ENCODE measurements at regions not wholly inside any gene's neighbourhood (a gene's known extent, or its start where the extent isn't known, plus 50 kb on each side); places are given as distances from the start of the nearest gene placed in this dataset.

- peak; percentile 46 to 49 for DNase-seq
Measured at GRCh38 chr5:159510282-159510681, 180.0 kb upstream of the IL12B start.

GRCh38 chr5:159511570-159511969 lies 181.3 kb upstream of the IL12B start:
- Histone ChIP-seq H3K27ac (no peak overlapping the region), H3K4me3 (replicated peaks in 1 of 3) (no peak overlapping the region), H3K36me3 (no peaks in the 10 kb centered on the region), H3K4me1 (peaks cover 3 to 7% of the 10 kb centered on the region in 2 donors), H3K27me3 (no peaks in the 10 kb centered on the region), H3K9me3 (no peaks in the 10 kb centered on the region)
- TF ChIP-seq CTCF (IDR thresholded peaks at IDR 0.05) = no peak
- TF ChIP-seq POLR2A (IDR thresholded peaks at IDR 0.05) = no peak
- no peak for DNase-seq
- 95 to 96% methylated on average over 2 of the region's 2 CpGs for WGBS, 2 donors
- intact Hi-C loops (cut with DNase I) = loop anchor here (10.0 kb wide), 1 partner anchor 403 kb away; the partner anchor contains the start of gene ADRA1B

More at GRCh38 chr5:159510282-159510681, 180.0 kb upstream of the IL12B start:
- intact Hi-C loops (cut with DNase I) = loop anchor here (10.0 kb wide), 1 partner anchor 405 kb away; the partner anchor contains the start of gene ADRA1B
- no peak overlapping the region for H3K4me3 ChIP-seq (replicated peaks in 1 of 3)
- H3K36me3 ChIP-seq = no peaks in the 10 kb centered on the region
- WGBS, 2 donors = 59 to 64% methylated on average over 3 of the region's 3 CpGs
- no peaks in the 10 kb centered on the region for H3K27me3 ChIP-seq
- TF ChIP-seq POLR2A (IDR thresholded peaks at IDR 0.05) = no peak
- no peak for TF ChIP-seq CTCF (IDR thresholded peaks at IDR 0.05)
- H3K4me1 ChIP-seq = peaks cover 2 to 11% of the 10 kb centered on the region in 2 donors
- H3K9me3 ChIP-seq = no peaks in the 10 kb centered on the region
- H3K27ac ChIP-seq = no peak overlapping the region

GRCh38 chr5:159512064-159512463 lies 181.8 kb upstream of the IL12B start:
- WGBS, 2 donors = 91 to 93% methylated on average over 3 of the region's 3 CpGs
- H3K9me3 ChIP-seq = no peaks in the 10 kb centered on the region
- no peaks in the 10 kb centered on the region for H3K36me3 ChIP-seq
- H3K4me3 ChIP-seq (replicated peaks in 1 of 3) = no peak overlapping the region
- TF ChIP-seq POLR2A (IDR thresholded peaks at IDR 0.05) = no peak
- TF ChIP-seq CTCF (IDR thresholded peaks at IDR 0.05) = no peak
- no peak for DNase-seq
- no peaks in the 10 kb centered on the region for H3K27me3 ChIP-seq
- intact Hi-C loops (cut with DNase I) = loop anchor here (10.0 kb wide), 1 partner anchor 403 kb away; the partner anchor contains the start of gene ADRA1B
- peaks cover 8 to 9% of the 10 kb centered on the region in 2 donors for H3K4me1 ChIP-seq
- no peak overlapping the region for H3K27ac ChIP-seq

GRCh38 chr5:159514229-159514810 lies 184.0 kb upstream of the IL12B start:
- DNase-seq = no peak
- H3K9me3 ChIP-seq = no peaks in the 10 kb centered on the region
- 82 to 91% methylated on average over 14 of the region's 14 CpGs for WGBS, 2 donors
- intact Hi-C loops (cut with DNase I) = loop anchor here (10.0 kb wide), 1 partner anchor 400 kb away; the partner anchor contains the start of gene ADRA1B
- H3K27ac ChIP-seq = no peak overlapping the region
- H3K27me3 ChIP-seq = no peaks in the 10 kb centered on the region
- no peak overlapping the region for H3K4me3 ChIP-seq (replicated peaks in 1 of 3)
- TF ChIP-seq POLR2A (IDR thresholded peaks at IDR 0.05) (no peak), CTCF (IDR thresholded peaks at IDR 0.05) (no peak)
- no peaks in the 10 kb centered on the region for H3K36me3 ChIP-seq
- peaks cover 24 to 28% of the 10 kb centered on the region in 2 donors for H3K4me1 ChIP-seq

- no peak for DNase-seq
- no peak for TF ChIP-seq CTCF (IDR thresholded peaks at IDR 0.05)
- TF ChIP-seq POLR2A (IDR thresholded peaks at IDR 0.05) = no peak
- Histone ChIP-seq H3K27me3 (no peaks in the 10 kb centered on the region), H3K4me3 (replicated peaks in 1 of 3) (no peak overlapping the region), H3K36me3 (no peaks in the 10 kb centered on the region), H3K27ac (no peak overlapping the region), H3K9me3 (no peaks in the 10 kb centered on the region), H3K4me1 (peaks cover 24 to 31% of the 10 kb centered on the region in 2 donors)
- WGBS, 2 donors = 87 to 89% methylated on average over 4 of the region's 4 CpGs
- intact Hi-C loops (cut with DNase I) = loop anchor here (10.0 kb wide), 1 partner anchor 400 kb away; the partner anchor contains the start of gene ADRA1B
Measured at GRCh38 chr5:159515197-159515596, 184.9 kb upstream of the IL12B start.
